K562 (cell line): ENCODE measurements at regions not wholly inside any gene's neighbourhood (a gene's known extent, or its start where the extent isn't known, plus 50 kb on each side); places are given as distances from the start of the nearest gene placed in this dataset.

Source experiments
- ATAC-seq: fragments of 200-7000 bp; cut with Tn5 transposase; 3 replicates; pipeline ENCODE4 v1.9.1; 2020; ENCODE audit warnings: moderate library complexity
- BruUV-seq: library from RNA; stranded (reverse); fragments of 400-500 nt; replicated peaks from 2 replicates; lab custom pipeline; 2021; lab: Mats Ljungman, UMichigan
- CTCF ChIA-PET: fragments of 300-600 bp; formaldehyde crosslinking; extraction: SDS; loops from one replicate; lab custom pipeline; 2021; ENCODE audit warnings: low intra/inter-chr PET ratio; lab: Yijun Ruan, JAX
- POLR2A ChIA-PET: fragments of 300-600, 350-650 bp; sonication (Branson Sonifier 250); formaldehyde crosslinking; extraction: SDS; loops from one replicate; lab custom pipeline; 2021; ENCODE audit warnings: antibody characterized with exemption, inconsistent platforms; lab: Yijun Ruan, JAX
- DNase-seq, 4 experiments: peaks; one replicate each; pipeline versions ENCODE4 v3.0.0 to v3.0.0-alpha.2; 2011 to 2018; ENCODE audit warnings: low spot score in 3 of 4, mixed read lengths in 3 of 4; ENCODE audit errors: extremely low read depth in 1 of 4
- FAIRE-seq: peaks from 2 replicates; lab custom pipeline; 2011; peaks lifted over from hg19 to GRCh38; lab: Jason Lieb, UNC
- H2AFZ ChIP-seq: 2 replicates; pipeline ENCODE4 v1.6.0; 2011; ENCODE audit warnings: low read depth, low read length, control low read depth, inconsistent platforms
- H3K27ac ChIP-seq: fragments of 200-600 bp; 3 replicates; pipeline ENCODE4 v1.8.0; 2011; ENCODE audit warnings: low read depth, mild to moderate bottlenecking, control low read depth, inconsistent platforms, low read length, moderate library complexity, mixed read lengths; ENCODE audit errors: extremely low read depth
- H3K27me3 ChIP-seq, 2 experiments: fragments of 300-600 bp in 1 of 2; 2 replicates in 1 of 2; 3 replicates in 1 of 2; pipeline versions ENCODE4 v1.6.0 to v1.8.0; 2011; ENCODE audit warnings: inconsistent platforms in 2 of 2, low read length in 2 of 2, mild to moderate bottlenecking in 1 of 2, mixed read lengths in 1 of 2, moderate library complexity in 1 of 2; ENCODE audit not compliant: control insufficient read depth in 2 of 2, insufficient read depth in 2 of 2
- H3K36me3 ChIP-seq: fragments of 300-600 bp; 3 replicates; pipeline ENCODE4 v1.8.0; 2011; ENCODE audit warnings: mild to moderate bottlenecking, low read length, inconsistent platforms; ENCODE audit not compliant: control insufficient read depth, insufficient read depth
- H3K4me1 ChIP-seq, 2 experiments: fragments of 200-600 bp in 1 of 2; replicated peaks in 1 of 2; 2 replicates in 1 of 2; 3 replicates in 1 of 2; pipeline versions ENCODE4 v1.5.1 to v1.8.0; 2011; ENCODE audit warnings: inconsistent platforms in 2 of 2, low read length in 2 of 2, mild to moderate bottlenecking in 1 of 2, mixed read lengths in 1 of 2, moderate library complexity in 1 of 2; ENCODE audit not compliant: control insufficient read depth in 2 of 2, insufficient read depth in 2 of 2
- H3K4me2 ChIP-seq: 2 replicates; pipeline ENCODE4 v1.6.1; 2011; ENCODE audit warnings: low read length, control low read depth, inconsistent platforms, mixed read lengths; ENCODE audit not compliant: insufficient read depth
- H3K4me3 ChIP-seq: fragments of 200-600 bp; sonication (generic), shearing (Covaris generic); 2 replicates; pipeline ENCODE4 v1.5.1; 2016; ENCODE audit warnings: control low read depth, inconsistent platforms
- H3K79me2 ChIP-seq: fragments of 200-600 bp; 3 replicates; pipeline ENCODE4 v1.8.0; 2011; ENCODE audit warnings: low read length, inconsistent platforms; ENCODE audit not compliant: control insufficient read depth, insufficient read depth
- H3K9ac ChIP-seq, 2 experiments: 2 replicates each; pipeline versions ENCODE4 v1.6.0 to v1.6.1; 2011; ENCODE audit warnings: low read depth in 2 of 2, low read length in 2 of 2, control low read depth in 1 of 2, inconsistent platforms in 1 of 2, mild to moderate bottlenecking in 1 of 2, mixed read lengths in 1 of 2; ENCODE audit not compliant: insufficient read depth in 1 of 2
- H3K9me1 ChIP-seq: one replicate; pipeline ENCODE4 v1.6.0; 2011; ENCODE audit warnings: inconsistent platforms, mild to moderate bottlenecking, low read length, moderate library complexity; ENCODE audit not compliant: control insufficient read depth, insufficient read depth
- H3K9me3 ChIP-seq: replicated peaks from 2 replicates; pipeline ENCODE4 v1.5.1; 2011; ENCODE audit warnings: low read depth, low read length, inconsistent platforms; ENCODE audit not compliant: control insufficient read depth, insufficient read depth
- H4K20me1 ChIP-seq: replicated peaks from 2 replicates; pipeline ENCODE4 v1.6.1; 2011; ENCODE audit warnings: low read length, inconsistent platforms, mixed read lengths; ENCODE audit not compliant: control insufficient read depth, insufficient read depth
- ADNP ChIP-seq: fragments of 200-800 bp; sonication (Bioruptor generic); IDR thresholded peaks from 2 replicates; pipeline ENCODE4 v1.6.1; 2016; ENCODE audit warnings: missing genetic modification characterization, missing compliant biosample characterization
- ARID2 ChIP-seq: fragments of 450-650 bp; IDR thresholded peaks from 2 replicates; pipeline ENCODE4 v1.6.1; 2017; ENCODE audit warnings: antibody characterized with exemption, mild to moderate bottlenecking
- BRF1 ChIP-seq: IDR thresholded peaks from 3 replicates; pipeline ENCODE4 v1.6.1; 2011; ENCODE audit warnings: borderline replicate concordance, mild to moderate bottlenecking; ENCODE audit not compliant: insufficient read length; ENCODE audit errors: extremely low read depth
- ELF4 ChIP-seq: fragments of 450-650 bp; formaldehyde crosslinking; IDR thresholded peaks from 2 replicates; pipeline ENCODE4 v1.4.0; 2022; ENCODE audit warnings: missing genetic modification characterization
- FOXA3 ChIP-seq, 2 experiments: fragments of 450-650 bp in 1 of 2; sonication (generic) in 1 of 2; formaldehyde crosslinking; IDR thresholded peaks in 1 of 2; conservative IDR thresholded peaks in 1 of 2; 2 replicates each; pipeline versions ENCODE4 v1.4.0 to v1.8.0; 2020 to 2022; ENCODE audit warnings: mild to moderate bottlenecking in 2 of 2, missing genetic modification reagents in 1 of 2
- HEY1 ChIP-seq: fragments of 250-450 bp; sonication (Bioruptor Pico); IDR thresholded peaks from 2 replicates; pipeline ENCODE4 v1.5.0; 2020; ENCODE audit warnings: mild to moderate bottlenecking, moderate library complexity, borderline replicate concordance
- MAZ ChIP-seq, 2 experiments: fragments of 450-650 bp in 1 of 2; sonication (generic) in 1 of 2; formaldehyde crosslinking; IDR thresholded peaks in 1 of 2; conservative IDR thresholded peaks in 1 of 2; 2 replicates each; pipeline versions ENCODE4 v1.4.0 to v1.5.0; 2020; ENCODE audit warnings: mild to moderate bottlenecking in 1 of 2, missing genetic modification reagents in 1 of 2
- NCOA6 ChIP-seq: fragments of 450-650 bp; IDR thresholded peaks from 2 replicates; pipeline ENCODE4 v1.6.1; 2017; ENCODE audit warnings: mild to moderate bottlenecking
- NFE2 ChIP-seq: IDR thresholded peaks from 2 replicates; pipeline ENCODE4 v1.6.1; 2014; ENCODE audit warnings: antibody characterized with exemption, low read depth
- NR0B1 ChIP-seq: fragments of 450-650 bp; IDR thresholded peaks from one replicate; pipeline ENCODE4 v1.6.1; 2018; ENCODE audit warnings: mild to moderate bottlenecking, moderate library complexity; ENCODE audit not compliant: partially characterized antibody
- PHF8 ChIP-seq: fragments of 200-600 bp; sonication (generic); IDR thresholded peaks from 2 replicates; pipeline ENCODE4 v1.6.1; 2012; ENCODE audit warnings: mixed run types, mild to moderate bottlenecking, inconsistent platforms, low read length, moderate library complexity, borderline replicate concordance
- SAFB ChIP-seq: fragments of 200-400 bp; formaldehyde crosslinking; IDR thresholded peaks from 2 replicates; pipeline ENCODE4 v1.6.1; 2017; ENCODE audit warnings: low read depth, low read length, borderline replicate concordance
- SIRT6 ChIP-seq: IDR thresholded peaks from one replicate; pipeline ENCODE4 v1.6.1; 2012; ENCODE audit warnings: low read depth, mild to moderate bottlenecking, control low read depth, inconsistent platforms, low read length, moderate library complexity
- TCF3 ChIP-seq: sonication (generic); formaldehyde crosslinking; IDR thresholded peaks from 2 replicates; pipeline ENCODE4 v1.4.0; 2020; ENCODE audit warnings: mild to moderate bottlenecking, missing genetic modification reagents
- ZBED1 ChIP-seq: IDR thresholded peaks from 2 replicates; pipeline ENCODE4 v1.6.1; 2014
- ZFP1 ChIP-seq: fragments of 450-650 bp; formaldehyde crosslinking; IDR thresholded peaks from 2 replicates; pipeline ENCODE4 v1.4.0; 2020; ENCODE audit warnings: mild to moderate bottlenecking, mixed read lengths
- ZNF77 ChIP-seq: fragments of 250-450 bp; sonication (Bioruptor Pico); IDR thresholded peaks from 2 replicates; pipeline ENCODE4 v1.5.0; 2020
- WGBS: fragments of 100-300 bp; shearing (Covaris generic); methylation state at CpG from one replicate; pipeline ENCODE4 v1.1.6; 2016; ENCODE audit warnings: low coverage, mixed read lengths; ENCODE audit not compliant: insufficient coverage; ENCODE audit errors: missing lambda C conversion rate; 5-methylcytosine and 5-hydroxymethylcytosine counted together
- in situ Hi-C: fragments of 300-500 bp; cut with MboI; formaldehyde crosslinking; loops from 4 replicates; pipeline ENCODE4 v1.15.0; 2018; ENCODE audit warnings: inconsistent platforms, mixed read lengths
- intact Hi-C: fragments of 100-400 bp; cut with micrococcal nuclease; formaldehyde crosslinking; loops from 2 replicates; pipeline ENCODE4 v1.14.2; 2022

- Histone ChIP-seq H3K9me3 (no peaks in the 10 kb centered on the region), H3K9me1 (no peaks in the 10 kb centered on the region), H3K4me1 (no peaks in the 10 kb centered on the region), H3K36me3 (no peaks in the 10 kb centered on the region), H3K9ac (no peak overlapping the region), H3K27ac (no peak overlapping the region), H3K4me2 (no peak overlapping the region), H4K20me1 (no peaks in the 10 kb centered on the region), H3K79me2 (no peaks in the 10 kb centered on the region)
- no peak for ATAC-seq
- intact Hi-C loops (no loop called here), in situ Hi-C loops (no loop called here)
- FAIRE-seq, result no peak
- BruUV-seq, result no TSS peak
- 0% methylated on average over 1 of the region's 1 CpG for WGBS
- POLR2A ChIA-PET, result no interaction called here
- TF ChIP-seq MAZ (CRISPR knock-in tag; conservative IDR thresholded peaks at IDR 0.05 in 1 of 2, IDR thresholded peaks at IDR 0.05 in 1 of 2) (no peak), FOXA3 (CRISPR knock-in tag; conservative IDR thresholded peaks at IDR 0.05 in 1 of 2, IDR thresholded peaks at IDR 0.05 in 1 of 2) (no peak), ZNF77 (CRISPR knock-in tag) (no peak), HEY1 (CRISPR knock-in tag) (no peak), BRF1 (no peak), NCOA6 (no peak)
- TF ChIP-seq, all 486 proteins: peak for 0
- no peak overlapping the region for H3K4me3 ChIP-seq
- no peak for DNase-seq
- H3K27me3 ChIP-seq, result no peaks in the 10 kb centered on the region
- CTCF ChIA-PET, result no interaction called here
- H2AFZ ChIP-seq, result no peak overlapping the region
These were observed 154.2 kb upstream of the FOXG1 start for GRCh38 chr14:28612414-28612813.

GRCh38 chr14:28613532-28613931 lies 153.1 kb upstream of the FOXG1 start:
- Histone ChIP-seq H3K9ac (no peak overlapping the region), H3K4me3 (no peak overlapping the region), H3K4me1 (no peaks in the 10 kb centered on the region), H3K27ac (no peak overlapping the region), H3K4me2 (no peak overlapping the region), H3K27me3 (no peaks in the 10 kb centered on the region), H2AFZ (no peak overlapping the region), H3K36me3 (no peaks in the 10 kb centered on the region), H3K79me2 (no peaks in the 10 kb centered on the region), H4K20me1 (no peaks in the 10 kb centered on the region), H3K9me3 (no peaks in the 10 kb centered on the region), H3K9me1 (no peaks in the 10 kb centered on the region)
- 0% methylated on average over 3 of the region's 3 CpGs for WGBS
- no peak for DNase-seq
- intact Hi-C loops (no loop called here), in situ Hi-C loops (no loop called here)
- no TSS peak for BruUV-seq
- FAIRE-seq, result no peak
- ChIA-PET CTCF (no interaction called here), POLR2A (no interaction called here)
- ATAC-seq, result no peak
- TF ChIP-seq ZBED1 (no peak), ARID2 (no peak), ZFP1 (no peak), ZNF77 (CRISPR knock-in tag) (no peak), SIRT6 (no peak), NR0B1 (no peak), ELF4 (CRISPR knock-in tag) (no peak), TCF3 (CRISPR knock-in tag) (no peak), ADNP (tag) (no peak), SAFB (no peak), PHF8 (no peak), NFE2 (no peak)
